ENCODE measurements at regions not wholly inside any gene's neighbourhood (a gene's known extent, or its start where the extent isn't known, plus 50 kb on each side); places are given as distances from the start of the nearest gene placed in this dataset.

DNA sequence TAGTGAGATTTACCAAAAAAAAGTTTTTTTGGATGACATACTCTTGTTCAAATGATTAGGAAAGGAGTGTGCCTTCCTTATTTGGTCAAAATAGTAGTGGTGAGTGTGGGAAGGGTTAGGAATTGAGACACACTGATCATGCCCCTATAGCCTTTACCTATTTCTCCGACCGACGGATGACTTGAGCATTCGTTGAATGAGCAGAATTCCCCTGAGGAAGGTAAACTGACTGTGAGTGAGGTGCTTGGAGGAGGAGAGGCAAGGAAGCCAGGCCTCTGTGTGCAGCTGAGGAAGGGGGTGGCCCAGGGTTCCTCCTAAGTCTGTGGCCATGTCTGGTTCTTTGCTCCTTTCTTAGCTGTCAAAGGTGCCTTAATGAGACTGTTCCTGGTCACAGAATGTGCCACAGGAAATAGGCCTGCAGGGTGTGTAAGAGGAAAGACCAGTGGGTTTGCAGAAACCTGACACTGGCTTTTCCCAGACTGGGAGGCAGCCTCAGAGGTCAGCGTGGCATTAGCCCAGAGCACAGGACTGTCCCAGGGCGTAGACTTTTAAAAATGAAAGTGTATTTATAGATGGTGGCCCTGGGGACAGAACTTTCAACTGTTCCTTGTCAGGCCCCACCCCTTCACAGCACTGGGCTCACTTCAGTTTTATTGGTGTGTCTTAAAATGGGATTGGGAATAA, 307.7 kb upstream of the C2CD4B start:
- Histone ChIP-seq H3K27me3 (ENCODE audit: insufficient read depth, low read depth, severe bottlenecking) (no peaks in the 10 kb centered on the region), H3K4me3 (ENCODE audit: low read depth, low read length) (no peak overlapping the region), H3K9me3 (ENCODE audit: severe bottlenecking) (no peaks in the 10 kb centered on the region), H3K36me3 (no peaks in the 10 kb centered on the region; the same call in 1 of the 2 replicates), H3K27ac (no peak overlapping the region)
- TF ChIP-seq, protein P1, sequence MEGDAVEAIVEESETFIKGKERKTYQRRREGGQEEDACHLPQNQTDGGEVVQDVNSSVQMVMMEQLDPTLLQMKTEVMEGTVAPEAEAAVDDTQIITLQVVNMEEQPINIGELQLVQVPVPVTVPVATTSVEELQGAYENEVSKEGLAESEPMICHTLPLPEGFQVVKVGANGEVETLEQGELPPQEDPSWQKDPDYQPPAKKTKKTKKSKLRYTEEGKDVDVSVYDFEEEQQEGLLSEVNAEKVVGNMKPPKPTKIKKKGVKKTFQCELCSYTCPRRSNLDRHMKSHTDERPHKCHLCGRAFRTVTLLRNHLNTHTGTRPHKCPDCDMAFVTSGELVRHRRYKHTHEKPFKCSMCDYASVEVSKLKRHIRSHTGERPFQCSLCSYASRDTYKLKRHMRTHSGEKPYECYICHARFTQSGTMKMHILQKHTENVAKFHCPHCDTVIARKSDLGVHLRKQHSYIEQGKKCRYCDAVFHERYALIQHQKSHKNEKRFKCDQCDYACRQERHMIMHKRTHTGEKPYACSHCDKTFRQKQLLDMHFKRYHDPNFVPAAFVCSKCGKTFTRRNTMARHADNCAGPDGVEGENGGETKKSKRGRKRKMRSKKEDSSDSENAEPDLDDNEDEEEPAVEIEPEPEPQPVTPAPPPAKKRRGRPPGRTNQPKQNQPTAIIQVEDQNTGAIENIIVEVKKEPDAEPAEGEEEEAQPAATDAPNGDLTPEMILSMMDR (IDR thresholded peaks at IDR 0.05; ENCODE audit: low read depth, low read length) = no peak
- DNase-seq = no peak

DNA sequence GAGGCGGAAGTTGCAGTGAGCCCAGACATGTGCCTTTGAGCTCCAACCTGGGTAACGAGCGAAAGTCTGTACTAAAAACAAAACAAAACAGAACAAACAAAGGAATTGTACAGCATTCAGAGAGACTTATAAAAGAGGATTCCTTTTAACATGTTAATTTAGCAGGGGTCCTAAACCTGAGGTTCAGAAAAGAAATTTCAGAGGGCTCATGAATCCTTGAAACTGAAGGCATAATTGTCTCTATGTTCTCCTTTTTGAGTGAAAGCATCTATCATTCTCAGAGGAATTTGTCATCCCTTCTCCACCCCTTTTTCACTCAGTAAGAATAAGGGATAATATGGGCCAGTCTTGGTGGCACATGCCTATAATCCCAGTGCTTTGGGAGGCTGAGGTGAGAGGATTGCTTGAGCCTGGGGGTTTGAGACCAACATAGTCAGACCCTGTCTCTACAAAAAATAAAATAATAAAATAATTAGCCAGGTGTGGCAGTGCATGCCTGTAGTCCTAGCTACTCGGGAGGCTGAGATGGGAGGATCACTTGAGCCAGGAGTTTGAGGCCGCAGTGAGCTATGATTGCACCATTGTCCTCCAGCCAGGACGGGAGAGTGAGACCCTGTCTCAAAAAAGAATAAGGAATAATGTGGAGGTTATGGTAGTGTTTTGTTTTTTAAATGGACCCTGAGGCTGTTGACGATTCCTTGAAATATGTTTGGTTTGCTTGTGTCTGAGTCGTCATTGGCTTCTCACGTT, 309.1 kb upstream of the C2CD4B start:
- TF ChIP-seq, protein P1 (IDR thresholded peaks at IDR 0.05; ENCODE audit: low read depth, low read length) = no peak
- Histone ChIP-seq H3K27me3 (ENCODE audit: insufficient read depth, low read depth, severe bottlenecking) (no peaks in the 10 kb centered on the region), H3K36me3 (no peaks in the 10 kb centered on the region; the same call in 1 of the 2 replicates), H3K27ac (no peak overlapping the region), H3K9me3 (ENCODE audit: severe bottlenecking) (no peaks in the 10 kb centered on the region), H3K4me3 (ENCODE audit: low read depth, low read length) (no peak overlapping the region)
- DNase-seq = no peak

DNA sequence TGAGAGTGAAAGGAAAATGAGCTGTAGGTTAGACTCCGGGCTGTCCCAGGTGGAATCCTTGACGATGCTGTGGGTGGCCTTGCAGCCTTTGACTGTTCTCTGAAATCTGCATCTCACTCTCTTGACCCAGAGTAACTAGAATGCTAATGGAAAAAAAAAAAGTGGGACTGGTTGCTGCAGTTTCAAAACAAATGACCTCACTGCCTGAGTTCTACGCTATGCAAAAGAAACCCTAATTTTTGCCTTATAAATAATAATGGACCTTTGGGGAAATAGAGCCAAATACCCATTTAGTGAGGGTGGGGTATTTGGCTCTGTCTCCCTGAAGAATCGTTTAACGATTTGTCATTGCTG, 309.7 kb upstream of the C2CD4B start:
- Histone ChIP-seq H3K4me3 (ENCODE audit: low read depth, low read length) (no peak overlapping the region), H3K27me3 (ENCODE audit: insufficient read depth, low read depth, severe bottlenecking) (no peaks in the 10 kb centered on the region), H3K36me3 (no peaks in the 10 kb centered on the region; the same call in 1 of the 2 replicates), H3K27ac (no peak overlapping the region), H3K9me3 (ENCODE audit: severe bottlenecking) (no peaks in the 10 kb centered on the region)
- DNase-seq = no peak
- TF ChIP-seq, protein P1 (IDR thresholded peaks at IDR 0.05; ENCODE audit: low read depth, low read length) = no peak

DNA sequence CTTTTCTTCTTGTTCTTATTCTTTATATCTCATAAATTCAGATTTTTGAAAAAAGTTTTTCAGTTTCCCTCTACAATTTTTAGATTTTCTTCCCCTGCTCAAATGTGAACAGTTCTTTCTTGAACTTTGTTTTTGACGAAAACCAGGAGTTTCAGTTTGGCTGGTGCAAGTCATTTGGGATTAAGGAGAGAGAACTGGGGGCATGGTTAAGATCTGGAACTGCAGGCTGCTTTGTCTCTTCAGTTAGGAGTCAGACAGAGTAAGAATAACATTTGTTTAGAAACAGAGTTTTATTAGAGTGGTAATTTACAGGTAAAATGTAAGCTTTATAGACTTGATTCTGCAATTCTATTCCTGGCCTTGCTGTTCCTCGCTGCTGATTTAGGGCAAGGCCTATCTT, 310.5 kb upstream of the C2CD4B start:
- no peaks in the 10 kb centered on the region for H3K9me3 ChIP-seq (ENCODE audit: severe bottlenecking)
- TF ChIP-seq, protein P1 (IDR thresholded peaks at IDR 0.05; ENCODE audit: low read depth, low read length) = no peak
- no peak overlapping the region for H3K4me3 ChIP-seq (ENCODE audit: low read depth, low read length)
- H3K27me3 ChIP-seq (ENCODE audit: insufficient read depth, low read depth, severe bottlenecking) = no peaks in the 10 kb centered on the region
- H3K27ac ChIP-seq = no peak overlapping the region
- H3K36me3 ChIP-seq = no peaks in the 10 kb centered on the region; the same call in 1 of the 2 replicates
- DNase-seq = no peak

DNA sequence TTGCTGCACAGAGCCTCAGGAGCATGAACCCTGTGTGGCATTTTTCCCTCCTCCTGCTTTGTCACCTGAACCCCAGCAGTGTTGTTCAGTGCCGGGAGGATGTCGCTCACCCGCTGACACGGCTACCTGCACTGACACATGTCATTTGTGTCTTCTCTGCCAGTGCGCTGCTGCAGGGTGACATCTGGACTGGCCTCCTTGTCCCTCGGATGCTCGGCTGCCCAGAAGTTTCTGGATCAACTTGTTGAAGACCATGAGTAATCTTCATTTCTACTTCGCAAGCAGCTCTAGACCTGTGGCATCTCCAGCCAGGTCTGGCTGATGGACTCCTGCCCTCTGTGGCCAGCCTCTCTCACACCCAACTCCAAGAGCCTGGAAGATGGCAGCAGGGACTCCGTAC, 311.1 kb upstream of the C2CD4B start:
- no peak overlapping the region for H3K4me3 ChIP-seq (ENCODE audit: low read depth, low read length)
- no peaks in the 10 kb centered on the region for H3K9me3 ChIP-seq (ENCODE audit: severe bottlenecking)
- H3K36me3 ChIP-seq = no peaks in the 10 kb centered on the region; the same call in 1 of the 2 replicates
- TF ChIP-seq, protein P1 (IDR thresholded peaks at IDR 0.05; ENCODE audit: low read depth, low read length) = no peak
- DNase-seq = no peak
- no peak overlapping the region for H3K27ac ChIP-seq
- no peaks in the 10 kb centered on the region for H3K27me3 ChIP-seq (ENCODE audit: insufficient read depth, low read depth, severe bottlenecking)

Measured in WERI-Rb-1 (cell line).